ENCODE measurements at regions not wholly inside any gene's neighbourhood (a gene's known extent, or its start where the extent isn't known, plus 50 kb on each side); places are given as distances from the start of the nearest gene placed in this dataset.
"Not testable (repeated sequence)": the region's sequence is repeated elsewhere in the genome, so short reads cannot be mapped to it uniquely, and the experiment has no call there.

DNA sequence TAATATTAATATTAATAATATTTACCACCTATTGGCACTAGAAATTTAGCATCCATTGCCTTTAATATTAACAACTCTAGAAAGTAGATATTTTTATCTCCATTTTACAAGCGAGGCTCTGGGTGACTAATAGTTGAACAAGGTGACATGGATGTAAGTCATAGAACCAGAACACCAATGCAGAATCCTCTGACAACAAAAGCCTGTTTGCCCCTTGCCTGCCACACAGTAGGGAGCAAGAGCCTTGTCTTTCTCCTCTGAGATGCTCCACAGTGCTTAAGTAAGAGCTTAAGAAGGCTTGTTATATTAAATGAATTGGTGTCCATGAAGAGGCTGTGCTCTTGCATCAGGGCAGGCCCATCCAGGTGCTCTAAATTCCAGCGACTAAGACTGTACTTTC lies 51.2 kb upstream of the LBX1 start:
- Mint-ChIP-seq H3K27me3 (ENCODE audit: unreplicated experiment) (peaks cover 66% of the 10 kb centered on the region), H3K36me3 (ENCODE audit: insufficient read depth, unreplicated experiment) (no peaks in the 10 kb centered on the region), H3K4me3 (ENCODE audit: low read depth, unreplicated experiment) (no peak overlapping the region), H3K9me3 (ENCODE audit: low read depth, unreplicated experiment) (no peaks in the 10 kb centered on the region), H3K4me1 (ENCODE audit: low read depth, unreplicated experiment) (no peaks in the 10 kb centered on the region), H3K27ac (ENCODE audit: unreplicated experiment) (no peak overlapping the region)
- TF ChIP-seq, protein P1, sequence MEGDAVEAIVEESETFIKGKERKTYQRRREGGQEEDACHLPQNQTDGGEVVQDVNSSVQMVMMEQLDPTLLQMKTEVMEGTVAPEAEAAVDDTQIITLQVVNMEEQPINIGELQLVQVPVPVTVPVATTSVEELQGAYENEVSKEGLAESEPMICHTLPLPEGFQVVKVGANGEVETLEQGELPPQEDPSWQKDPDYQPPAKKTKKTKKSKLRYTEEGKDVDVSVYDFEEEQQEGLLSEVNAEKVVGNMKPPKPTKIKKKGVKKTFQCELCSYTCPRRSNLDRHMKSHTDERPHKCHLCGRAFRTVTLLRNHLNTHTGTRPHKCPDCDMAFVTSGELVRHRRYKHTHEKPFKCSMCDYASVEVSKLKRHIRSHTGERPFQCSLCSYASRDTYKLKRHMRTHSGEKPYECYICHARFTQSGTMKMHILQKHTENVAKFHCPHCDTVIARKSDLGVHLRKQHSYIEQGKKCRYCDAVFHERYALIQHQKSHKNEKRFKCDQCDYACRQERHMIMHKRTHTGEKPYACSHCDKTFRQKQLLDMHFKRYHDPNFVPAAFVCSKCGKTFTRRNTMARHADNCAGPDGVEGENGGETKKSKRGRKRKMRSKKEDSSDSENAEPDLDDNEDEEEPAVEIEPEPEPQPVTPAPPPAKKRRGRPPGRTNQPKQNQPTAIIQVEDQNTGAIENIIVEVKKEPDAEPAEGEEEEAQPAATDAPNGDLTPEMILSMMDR (IDR thresholded peaks at IDR 0.05; ENCODE audit: unreplicated experiment) = no peak
- CTCF ChIA-PET = no interaction called here
- no peak for DNase-seq
- BruUV-seq (replicated peaks) = no TSS peak
- intact Hi-C loops (cut with micrococcal nuclease; ENCODE audit: unreplicated experiment) = no loop called here

DNA sequence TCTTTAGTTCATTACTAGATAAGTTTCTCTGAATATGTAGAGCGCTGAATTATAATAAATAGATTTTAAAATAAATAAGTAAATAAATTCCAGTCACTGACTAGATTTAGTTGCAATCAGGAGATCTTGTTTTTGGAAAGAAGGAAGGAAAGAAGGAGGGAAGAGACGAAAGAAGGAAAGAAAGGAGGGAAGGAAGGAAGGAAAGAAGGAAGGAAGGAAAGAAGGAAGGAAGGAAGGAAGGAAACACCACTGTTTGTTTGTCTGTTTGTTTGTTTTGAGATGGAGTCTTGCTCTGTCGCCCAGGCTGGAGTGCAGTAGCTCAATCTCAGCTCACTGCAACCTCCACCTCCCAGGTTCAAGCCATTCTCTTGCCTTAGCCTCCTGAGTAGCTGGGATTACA lies 51.7 kb upstream of the LBX1 start:
- DNase-seq; intact Hi-C loops (cut with micrococcal nuclease; ENCODE audit: unreplicated experiment); CTCF ChIA-PET; H3K4me1 Mint-ChIP-seq (ENCODE audit: low read depth, unreplicated experiment); BruUV-seq (replicated peaks); H3K4me3 Mint-ChIP-seq (ENCODE audit: low read depth, unreplicated experiment); H3K9me3 Mint-ChIP-seq (ENCODE audit: low read depth, unreplicated experiment); H3K36me3 Mint-ChIP-seq (ENCODE audit: insufficient read depth, unreplicated experiment); H3K27ac Mint-ChIP-seq (ENCODE audit: unreplicated experiment): not testable (repeated sequence)
- H3K27me3 Mint-ChIP-seq (ENCODE audit: unreplicated experiment) = peaks cover 70% of the 10 kb centered on the region

DNA sequence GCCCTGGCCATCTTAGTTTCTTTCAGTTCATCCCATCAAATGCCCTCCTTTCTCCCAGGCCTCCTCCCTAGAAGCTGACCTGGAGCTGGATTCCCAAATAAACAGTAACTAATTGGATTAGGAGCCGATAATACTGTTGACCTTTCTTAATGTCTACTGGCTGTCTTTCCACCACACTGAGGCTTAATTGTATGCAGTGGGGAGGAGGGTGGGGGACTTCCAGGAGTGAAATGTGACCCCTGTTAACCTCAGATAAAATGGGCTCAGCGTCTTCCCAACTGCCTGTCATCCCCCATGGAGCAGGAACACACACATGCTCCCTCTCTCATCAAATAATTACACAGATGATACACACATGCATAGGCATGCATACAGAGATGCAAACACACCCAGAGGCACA lies 53.7 kb upstream of the LBX1 start:
- Mint-ChIP-seq H3K36me3 (ENCODE audit: insufficient read depth, unreplicated experiment) (no peaks in the 10 kb centered on the region), H3K27me3 (ENCODE audit: unreplicated experiment) (peaks cover 76% of the 10 kb centered on the region), H3K4me1 (ENCODE audit: low read depth, unreplicated experiment) (no peaks in the 10 kb centered on the region), H3K9me3 (ENCODE audit: low read depth, unreplicated experiment) (no peaks in the 10 kb centered on the region), H3K4me3 (ENCODE audit: low read depth, unreplicated experiment) (no peak overlapping the region), H3K27ac (ENCODE audit: unreplicated experiment) (no peak overlapping the region)
- DNase-seq = no peak
- TF ChIP-seq, protein P1 (IDR thresholded peaks at IDR 0.05; ENCODE audit: unreplicated experiment) = no peak
- intact Hi-C loops (cut with micrococcal nuclease; ENCODE audit: unreplicated experiment) = no loop called here
- no TSS peak for BruUV-seq (replicated peaks)
- CTCF ChIA-PET = no interaction called here

DNA sequence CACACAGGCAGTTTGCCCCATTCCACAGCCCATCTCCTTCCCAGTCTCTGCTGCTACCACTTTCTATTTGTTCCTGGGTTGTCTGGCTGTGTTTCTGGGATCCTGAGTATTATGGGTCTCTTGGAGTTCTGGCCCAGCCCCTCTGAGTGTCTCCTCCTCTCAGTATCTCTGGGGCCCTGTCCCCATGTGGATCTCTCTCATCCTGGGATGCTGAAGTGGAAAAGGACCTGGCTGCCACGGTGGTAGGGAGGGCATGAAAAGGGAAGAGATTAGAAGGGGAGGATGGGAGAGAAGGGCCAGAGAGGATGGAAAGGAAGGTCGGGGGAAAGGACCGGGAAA lies 54.5 kb upstream of the LBX1 start:
- Mint-ChIP-seq H3K27me3 (ENCODE audit: unreplicated experiment) (peaks cover 83% of the 10 kb centered on the region), H3K9me3 (ENCODE audit: low read depth, unreplicated experiment) (no peaks in the 10 kb centered on the region), H3K36me3 (ENCODE audit: insufficient read depth, unreplicated experiment) (no peaks in the 10 kb centered on the region), H3K4me1 (ENCODE audit: low read depth, unreplicated experiment) (no peaks in the 10 kb centered on the region), H3K4me3 (ENCODE audit: low read depth, unreplicated experiment) (no peak overlapping the region), H3K27ac (ENCODE audit: unreplicated experiment) (no peak overlapping the region)
- no TSS peak for BruUV-seq (replicated peaks)
- intact Hi-C loops (cut with micrococcal nuclease; ENCODE audit: unreplicated experiment) = no loop called here
- CTCF ChIA-PET = no interaction called here
- no peak for DNase-seq
- TF ChIP-seq, protein P1 (IDR thresholded peaks at IDR 0.05; ENCODE audit: unreplicated experiment) = no peak

DNA sequence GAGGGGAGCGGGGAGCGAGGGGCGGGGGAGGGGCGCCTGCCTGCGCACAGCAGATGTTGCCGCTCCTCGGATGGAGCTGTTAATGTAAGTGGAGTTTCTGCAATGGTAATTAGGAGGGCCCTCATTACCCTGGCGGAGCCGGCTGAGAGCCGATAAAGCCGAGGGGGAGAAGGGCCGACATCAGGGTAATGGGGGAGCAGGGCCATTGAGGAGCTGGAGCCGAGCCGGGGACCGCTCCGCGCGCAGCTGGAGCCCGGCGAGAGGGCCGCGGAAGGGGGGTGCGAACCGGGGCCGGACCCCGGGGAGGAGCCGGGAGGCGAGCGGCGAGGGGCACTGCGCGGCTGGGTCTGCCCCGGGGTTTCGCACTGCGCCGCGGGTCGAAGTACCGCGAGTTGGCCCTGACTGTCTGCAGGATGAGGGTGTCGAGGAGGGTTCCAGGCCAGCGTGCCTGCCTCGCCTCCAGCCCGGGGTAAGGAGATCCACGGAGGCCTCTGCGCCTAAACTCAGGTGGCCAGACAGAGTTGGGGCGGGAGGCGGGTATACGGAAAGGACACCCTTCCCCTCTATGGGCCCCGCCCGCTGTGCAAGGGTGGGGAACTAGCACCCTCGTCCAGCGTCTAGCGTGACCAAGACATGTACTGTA lies 55.0 kb upstream of the LBX1 start:
- H3K27me3 Mint-ChIP-seq (ENCODE audit: unreplicated experiment) = peaks cover 87% of the 10 kb centered on the region
- H3K4me1 Mint-ChIP-seq (ENCODE audit: low read depth, unreplicated experiment) = no peaks in the 10 kb centered on the region
- no peaks in the 10 kb centered on the region for H3K9me3 Mint-ChIP-seq (ENCODE audit: low read depth, unreplicated experiment)
- no TSS peak for BruUV-seq (replicated peaks)
- CTCF ChIA-PET = no interaction called here
- TF ChIP-seq, protein P1 (IDR thresholded peaks at IDR 0.05; ENCODE audit: unreplicated experiment) = no peak
- no peaks in the 10 kb centered on the region for H3K36me3 Mint-ChIP-seq (ENCODE audit: insufficient read depth, unreplicated experiment)
- no peak overlapping the region for H3K4me3 Mint-ChIP-seq (ENCODE audit: low read depth, unreplicated experiment)
- no peak overlapping the region for H3K27ac Mint-ChIP-seq (ENCODE audit: unreplicated experiment)
- intact Hi-C loops (cut with micrococcal nuclease; ENCODE audit: unreplicated experiment) = no loop called here
- no peak for DNase-seq

All from Calu3 (cell line).